ENCODE measurements at regions not wholly inside any gene's neighbourhood (a gene's known extent, or its start where the extent isn't known, plus 50 kb on each side); places are given as distances from the start of the nearest gene placed in this dataset.

DNA sequence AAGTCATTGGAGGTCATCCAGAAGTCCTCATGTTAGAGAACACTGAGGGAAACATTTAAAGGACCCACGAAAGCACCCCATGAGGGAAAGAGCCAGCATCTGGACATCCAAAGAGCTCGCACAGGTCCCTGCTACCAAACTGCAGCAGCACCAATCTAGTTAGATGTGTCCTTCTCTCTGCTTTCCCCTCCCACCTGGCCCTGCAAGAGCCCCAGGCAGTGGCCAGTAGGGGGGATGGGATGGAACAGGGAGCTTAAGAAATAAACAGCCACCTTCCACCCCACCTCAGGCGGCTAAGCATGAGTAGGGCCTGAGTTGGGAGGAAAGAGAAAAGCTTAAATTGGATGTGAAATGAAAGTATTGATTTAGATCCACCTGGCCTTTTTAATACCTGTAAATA, 175.9 kb upstream of the KCND3 start:
- H3K27ac Mint-ChIP-seq (ENCODE audit: unreplicated experiment): no peak overlapping the region
- H3K9me3 Mint-ChIP-seq: no peaks in the 10 kb centered on the region
- no peak for TF ChIP-seq CTCF (conservative IDR thresholded peaks at IDR 0.05)

DNA sequence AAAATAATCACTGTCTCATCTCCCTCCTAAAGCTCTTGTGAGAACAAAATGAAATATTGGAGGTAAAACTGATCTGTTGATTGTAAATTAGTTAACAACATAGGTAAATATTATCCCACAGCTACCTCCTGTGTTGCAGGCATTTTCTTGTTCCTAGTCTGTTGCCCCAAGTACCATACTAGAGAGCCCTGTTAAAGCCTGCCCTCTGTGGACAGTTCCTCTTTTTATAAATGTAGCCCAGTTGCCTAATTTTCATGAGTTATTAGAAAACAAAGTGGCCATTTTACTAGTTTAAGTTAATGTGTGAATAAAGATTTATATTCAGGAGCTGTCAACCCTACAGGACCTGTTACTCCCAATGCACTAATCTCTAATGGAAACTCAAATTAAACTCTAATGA, 180.0 kb upstream of the KCND3 start:
- Mint-ChIP-seq H3K4me3 (no peak overlapping the region), H3K27me3 (ENCODE audit: low read depth) (peaks cover 68% of the 10 kb centered on the region), H3K4me1 (no peaks in the 10 kb centered on the region), H3K36me3 (ENCODE audit: low read depth) (no peaks in the 10 kb centered on the region), H3K9me3 (no peaks in the 10 kb centered on the region), H3K27ac (ENCODE audit: unreplicated experiment) (no peak overlapping the region)
- no peak for TF ChIP-seq CTCF (conservative IDR thresholded peaks at IDR 0.05)
- no peak for DNase-seq (ENCODE audit: low read depth, low spot score)

More for the DNA sequence above, 175.9 kb upstream of the KCND3 start:
- no peaks in the 10 kb centered on the region for H3K36me3 Mint-ChIP-seq (ENCODE audit: low read depth)
- H3K4me3 Mint-ChIP-seq: no peak overlapping the region
- DNase-seq (ENCODE audit: low read depth, low spot score): no peak
- no peaks in the 10 kb centered on the region for H3K4me1 Mint-ChIP-seq
- peaks cover 74% of the 10 kb centered on the region for H3K27me3 Mint-ChIP-seq (ENCODE audit: low read depth)

- Mint-ChIP-seq H3K4me1 (no peaks in the 10 kb centered on the region), H3K9me3 (no peaks in the 10 kb centered on the region), H3K4me3 (no peak overlapping the region), H3K36me3 (ENCODE audit: low read depth) (no peaks in the 10 kb centered on the region), H3K27ac (ENCODE audit: unreplicated experiment) (no peak overlapping the region), H3K27me3 (ENCODE audit: low read depth) (peaks cover 61% of the 10 kb centered on the region)
- peak; percentile 62 for DNase-seq (ENCODE audit: low read depth, low spot score)
- no peak for TF ChIP-seq CTCF (conservative IDR thresholded peaks at IDR 0.05)
Measured at GRCh38 chr1:112172294-112172882, 182.9 kb upstream of the KCND3 start.

GRCh38 chr1:112177314-112177713, 187.8 kb upstream of the KCND3 start:
- H3K4me1 Mint-ChIP-seq: no peaks in the 10 kb centered on the region
- H3K4me3 Mint-ChIP-seq: no peak overlapping the region
- no peaks in the 10 kb centered on the region for H3K36me3 Mint-ChIP-seq (ENCODE audit: low read depth)
- no peak overlapping the region for H3K27ac Mint-ChIP-seq (ENCODE audit: unreplicated experiment)
- TF ChIP-seq CTCF (conservative IDR thresholded peaks at IDR 0.05): no peak
- peaks cover 39% of the 10 kb centered on the region for H3K27me3 Mint-ChIP-seq (ENCODE audit: low read depth)
- no peaks in the 10 kb centered on the region for H3K9me3 Mint-ChIP-seq
- no peak for DNase-seq (ENCODE audit: low read depth, low spot score)

- Mint-ChIP-seq H3K27ac (ENCODE audit: unreplicated experiment) (no peak overlapping the region), H3K27me3 (ENCODE audit: low read depth) (peaks cover 42% of the 10 kb centered on the region), H3K4me1 (no peaks in the 10 kb centered on the region), H3K4me3 (no peak overlapping the region), H3K9me3 (no peaks in the 10 kb centered on the region), H3K36me3 (ENCODE audit: low read depth) (no peaks in the 10 kb centered on the region)
- no peak for DNase-seq (ENCODE audit: low read depth, low spot score)
- TF ChIP-seq CTCF (conservative IDR thresholded peaks at IDR 0.05): no peak
Measured at GRCh38 chr1:112188611-112189010, 199.1 kb upstream of the KCND3 start.

All from neural crest cell (in vitro differentiated cells).